IPS-20b (cell line): ENCODE measurements at regions not wholly inside any gene's neighbourhood (a gene's known extent, or its start where the extent isn't known, plus 50 kb on each side); places are given as distances from the start of the nearest gene placed in this dataset.

Experiments
- H3K27ac ChIP-seq: one replicate; pipeline ENCODE4 v1.5.1; 2013; ENCODE audit warnings: low read length
- H3K27me3 ChIP-seq: 2 replicates; pipeline ENCODE4 v1.6.1; 2013; ENCODE audit warnings: mild to moderate bottlenecking, low read length, inconsistent platforms; ENCODE audit not compliant: insufficient read depth
- H3K36me3 ChIP-seq: 2 replicates; pipeline ENCODE4 v1.6.1; 2013; ENCODE audit warnings: low read depth, mild to moderate bottlenecking, inconsistent platforms, low read length, moderate library complexity; ENCODE audit not compliant: insufficient read depth
- H3K4me1 ChIP-seq: 2 replicates; pipeline ENCODE4 v1.6.1; 2013; ENCODE audit warnings: mild to moderate bottlenecking, control low read depth, inconsistent platforms, low read length, moderate library complexity; ENCODE audit not compliant: insufficient read depth
- H3K4me3 ChIP-seq: 2 replicates; pipeline ENCODE4 v1.5.1; 2013; ENCODE audit warnings: mild to moderate bottlenecking, low read length, inconsistent platforms
- H3K9ac ChIP-seq: 2 replicates; pipeline ENCODE4 v1.6.1; 2013; ENCODE audit warnings: low read depth, mild to moderate bottlenecking, inconsistent platforms, low read length, moderate library complexity
- H3K9me3 ChIP-seq: 2 replicates; pipeline ENCODE4 v1.6.1; 2013; ENCODE audit warnings: mild to moderate bottlenecking, low read depth, low read length, inconsistent platforms; ENCODE audit not compliant: insufficient read depth

DNA sequence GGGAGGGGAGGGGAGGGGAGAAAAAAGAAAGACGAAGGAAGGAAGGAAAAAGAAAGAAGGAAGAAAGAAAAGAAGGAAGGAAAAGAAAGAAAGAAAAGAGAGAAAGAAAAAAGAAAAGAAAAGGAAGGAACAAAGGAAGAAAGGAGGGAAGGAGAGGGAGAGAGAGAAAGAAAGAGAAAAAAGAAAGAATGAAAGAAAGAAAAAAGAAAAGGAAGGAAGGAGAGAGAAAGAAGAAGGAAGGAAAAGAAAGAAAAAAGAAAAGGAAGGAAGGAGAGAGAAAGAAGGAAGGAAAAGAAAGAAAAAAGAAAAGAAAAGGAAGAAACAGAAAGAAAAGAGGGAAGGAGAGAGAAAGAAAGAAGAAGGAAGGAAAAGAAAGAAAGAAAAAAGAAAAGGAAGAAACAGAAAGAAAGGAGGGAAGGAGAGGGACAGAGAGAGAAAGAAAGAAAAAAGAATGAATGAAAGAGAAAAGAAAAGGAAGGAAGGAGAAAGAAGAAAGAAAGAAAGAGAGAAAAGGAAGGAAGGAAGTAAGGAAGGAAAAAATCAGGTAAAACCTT lies 225.3 kb downstream of the TPBG start:
- no peak overlapping the region for H3K9ac ChIP-seq
- no peak overlapping the region for H3K27ac ChIP-seq
- H3K27me3 ChIP-seq: no peaks in the 10 kb centered on the region
- no peaks in the 10 kb centered on the region for H3K9me3 ChIP-seq
- H3K36me3 ChIP-seq: no peaks in the 10 kb centered on the region
- H3K4me1 ChIP-seq: peaks cover 5% of the 10 kb centered on the region; the same call in 1 of the 2 replicates
- H3K4me3 ChIP-seq: no peak overlapping the region

GRCh38 chr6:82589509-82590206 lies 226.0 kb downstream of the TPBG start:
- Histone ChIP-seq H3K36me3 (no peaks in the 10 kb centered on the region), H3K27ac (no peak overlapping the region), H3K9ac (no peak overlapping the region), H3K4me1 (peaks cover 3% of the 10 kb centered on the region; the same call in 1 of the 2 replicates), H3K27me3 (no peaks in the 10 kb centered on the region), H3K9me3 (no peaks in the 10 kb centered on the region), H3K4me3 (no peak overlapping the region)

GRCh38 chr6:82597201-82597600 lies 233.6 kb downstream of the TPBG start:
- Histone ChIP-seq H3K9ac (no peak overlapping the region), H3K36me3 (no peaks in the 10 kb centered on the region), H3K4me3 (no peak overlapping the region), H3K4me1 (no peaks in the 10 kb centered on the region; the same call in 1 of the 2 replicates), H3K27me3 (no peaks in the 10 kb centered on the region), H3K9me3 (no peaks in the 10 kb centered on the region), H3K27ac (no peak overlapping the region)

DNA sequence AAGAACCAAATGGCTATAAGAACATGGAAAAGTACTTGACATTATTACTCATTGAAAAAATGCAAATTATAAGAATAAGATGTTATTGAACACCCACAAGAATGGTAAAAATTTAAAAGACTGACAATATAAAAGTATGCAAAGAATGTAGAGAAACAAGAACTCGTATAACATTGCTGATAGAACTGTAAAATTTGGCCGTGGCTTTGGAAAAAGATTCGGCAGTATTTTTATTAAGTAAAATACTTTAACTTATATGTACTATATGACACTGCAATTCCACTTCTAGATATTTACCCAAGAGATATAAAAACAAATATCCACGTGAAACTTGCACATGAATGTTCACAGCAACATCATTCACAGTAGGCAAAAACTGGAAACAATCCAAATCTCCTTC lies 239.2 kb downstream of the TPBG start:
- no peak overlapping the region for H3K9ac ChIP-seq
- H3K9me3 ChIP-seq: no peaks in the 10 kb centered on the region
- no peaks in the 10 kb centered on the region for H3K36me3 ChIP-seq
- no peak overlapping the region for H3K27ac ChIP-seq
- H3K4me1 ChIP-seq: no peaks in the 10 kb centered on the region; the same call in 1 of the 2 replicates
- H3K4me3 ChIP-seq: no peak overlapping the region
- no peaks in the 10 kb centered on the region for H3K27me3 ChIP-seq

- H3K36me3 ChIP-seq: no peaks in the 10 kb centered on the region
- H3K9ac ChIP-seq: no peak overlapping the region
- no peaks in the 10 kb centered on the region for H3K27me3 ChIP-seq
- H3K4me1 ChIP-seq: peaks cover 9% of the 10 kb centered on the region; the same call in 1 of the 2 replicates
- H3K4me3 ChIP-seq: no peak overlapping the region
- no peak overlapping the region for H3K27ac ChIP-seq
- H3K9me3 ChIP-seq: no peaks in the 10 kb centered on the region
Observed at GRCh38 chr6:82603871-82604270, 240.3 kb downstream of the TPBG start.

DNA sequence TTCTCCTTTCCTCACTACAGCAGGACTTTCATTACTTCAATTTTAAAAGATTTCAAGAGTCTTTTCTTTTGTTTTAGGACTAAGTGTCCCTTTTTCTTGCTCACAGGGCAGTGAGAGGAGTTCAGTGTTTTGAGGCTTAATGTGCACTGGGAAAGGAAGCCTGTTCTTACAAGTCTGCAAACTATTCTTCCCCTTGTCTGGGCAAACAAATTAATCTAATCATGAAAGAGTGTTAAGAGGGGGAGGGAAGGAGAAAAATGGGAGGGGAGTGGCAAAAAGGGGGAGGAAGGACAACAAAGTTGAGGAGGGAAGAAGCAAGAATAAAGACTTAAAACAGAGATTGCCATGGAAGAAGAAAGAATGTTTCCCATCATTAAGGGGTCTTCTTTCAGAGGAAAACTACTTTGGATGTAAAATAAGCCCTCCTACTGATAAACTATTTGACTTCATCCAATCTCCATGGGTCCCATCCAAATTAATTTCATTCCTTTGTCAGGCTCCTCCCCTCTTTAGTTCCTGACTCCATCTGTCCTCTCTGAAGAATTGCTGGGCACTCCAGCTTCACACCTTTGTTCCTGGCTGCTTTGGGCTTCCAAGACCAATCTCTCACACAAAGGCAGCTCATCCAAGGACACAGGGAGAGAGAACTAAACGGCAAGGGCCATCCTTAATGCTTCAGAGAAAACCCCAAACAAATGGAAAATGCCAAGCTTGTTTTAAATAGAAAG lies 244.5 kb downstream of the TPBG start:
- no peaks in the 10 kb centered on the region for H3K27me3 ChIP-seq
- no peak overlapping the region; the same call in 1 of the 2 replicates for H3K9ac ChIP-seq
- no peaks in the 10 kb centered on the region for H3K36me3 ChIP-seq
- no peak overlapping the region for H3K27ac ChIP-seq
- H3K4me3 ChIP-seq: no peak overlapping the region
- H3K9me3 ChIP-seq: no peaks in the 10 kb centered on the region
- peaks cover 9% of the 10 kb centered on the region; the same call in 1 of the 2 replicates for H3K4me1 ChIP-seq

GRCh38 chr6:82608781-82609180 lies 245.2 kb downstream of the TPBG start:
- Histone ChIP-seq H3K36me3 (no peaks in the 10 kb centered on the region), H3K27me3 (no peaks in the 10 kb centered on the region), H3K4me1 (peaks cover 9% of the 10 kb centered on the region; the same call in 1 of the 2 replicates), H3K9me3 (no peaks in the 10 kb centered on the region), H3K4me3 (no peak overlapping the region), H3K27ac (no peak overlapping the region), H3K9ac (no peak overlapping the region)

GRCh38 chr6:82611751-82612150 lies 248.1 kb downstream of the TPBG start:
- H3K4me1 ChIP-seq: peaks cover 9% of the 10 kb centered on the region; the same call in 1 of the 2 replicates
- no peak overlapping the region for H3K9ac ChIP-seq
- H3K4me3 ChIP-seq: no peak overlapping the region
- no peak overlapping the region for H3K27ac ChIP-seq
- no peaks in the 10 kb centered on the region for H3K36me3 ChIP-seq
- no peaks in the 10 kb centered on the region for H3K27me3 ChIP-seq
- H3K9me3 ChIP-seq: no peaks in the 10 kb centered on the region

DNA sequence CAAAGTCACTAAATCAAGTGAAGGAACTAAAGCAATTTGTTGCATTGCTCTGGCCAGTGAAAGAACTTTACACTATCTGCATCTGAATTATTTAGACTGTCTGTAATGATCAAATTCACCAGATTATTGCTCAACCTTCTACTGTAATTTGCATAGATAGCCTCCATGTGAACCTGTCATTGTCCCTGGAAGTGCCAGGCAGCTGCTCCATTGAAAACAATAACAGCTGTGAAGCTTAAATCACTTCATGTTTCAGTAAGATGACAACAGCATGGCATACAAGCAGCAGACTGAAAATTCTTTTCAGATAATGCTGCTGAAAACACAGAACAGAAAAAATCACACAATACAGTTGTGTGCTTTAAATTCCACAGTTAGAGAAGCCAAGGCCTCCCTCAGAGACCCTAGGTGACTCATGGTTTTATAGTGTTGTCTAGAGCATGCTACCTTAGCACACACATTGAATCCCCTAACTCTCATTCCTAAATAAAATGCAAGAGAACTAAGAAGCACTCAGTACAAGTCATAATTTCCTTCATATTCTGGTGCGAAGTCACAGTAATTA lies 248.9 kb downstream of the TPBG start:
- H3K4me1 ChIP-seq: peaks cover 9% of the 10 kb centered on the region; the same call in 1 of the 2 replicates
- no peaks in the 10 kb centered on the region for H3K27me3 ChIP-seq
- H3K27ac ChIP-seq: no peak overlapping the region
- H3K9ac ChIP-seq: no peak overlapping the region
- no peak overlapping the region for H3K4me3 ChIP-seq
- H3K36me3 ChIP-seq: no peaks in the 10 kb centered on the region
- no peaks in the 10 kb centered on the region for H3K9me3 ChIP-seq

DNA sequence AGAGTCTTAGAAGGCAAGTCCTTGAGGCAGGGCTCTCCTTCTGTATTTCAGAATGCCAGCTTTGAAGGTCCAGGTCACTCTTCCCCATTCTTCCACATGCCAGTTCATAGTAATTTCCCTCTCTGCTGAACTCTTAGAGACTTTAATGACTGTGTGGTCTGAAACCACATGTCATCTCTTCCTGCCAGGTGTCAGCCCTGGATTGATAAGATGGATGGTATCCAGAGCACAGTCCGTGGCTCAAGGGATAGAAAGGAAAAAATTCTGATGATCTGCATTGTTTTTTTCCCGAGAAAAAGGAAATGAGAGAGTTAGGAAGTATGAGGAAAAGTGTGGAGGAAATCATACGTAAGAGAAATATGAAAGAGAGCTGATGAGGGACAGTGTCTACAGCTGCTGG lies 250.9 kb downstream of the TPBG start:
- H3K4me3 ChIP-seq: no peak overlapping the region
- no peak overlapping the region for H3K27ac ChIP-seq
- H3K27me3 ChIP-seq: no peaks in the 10 kb centered on the region
- H3K4me1 ChIP-seq: no peaks in the 10 kb centered on the region
- no peaks in the 10 kb centered on the region for H3K9me3 ChIP-seq
- no peak overlapping the region for H3K9ac ChIP-seq
- no peaks in the 10 kb centered on the region for H3K36me3 ChIP-seq

DNA sequence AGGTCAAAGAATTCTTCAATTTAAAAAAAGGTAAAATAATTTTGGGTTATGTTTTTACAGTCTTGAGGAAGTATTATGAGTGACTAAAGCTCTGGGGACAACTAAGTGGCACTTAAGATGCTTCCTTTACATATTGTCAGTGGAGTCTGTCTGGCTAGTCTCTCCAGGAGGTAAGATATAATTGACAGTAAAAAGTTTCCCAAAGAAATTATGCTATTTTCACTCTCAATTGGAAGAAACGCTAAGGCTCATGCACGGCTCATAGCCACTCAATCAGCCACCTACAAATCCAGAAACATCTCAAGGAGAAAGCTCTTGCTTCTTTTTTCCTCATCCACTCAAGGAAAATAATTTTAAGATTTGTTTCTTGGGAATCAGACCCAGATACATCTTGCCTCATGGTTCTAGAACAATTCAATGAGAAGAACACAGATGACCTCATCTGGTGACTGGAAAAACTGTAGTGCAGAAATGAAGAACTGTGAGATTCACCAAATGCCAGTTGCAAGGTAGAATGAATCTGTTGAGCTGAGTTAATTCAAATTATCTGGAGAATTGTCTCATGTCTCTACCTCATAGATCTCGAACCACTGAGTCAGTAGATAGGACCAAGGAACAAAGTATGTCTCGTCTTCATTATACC lies 252.9 kb downstream of the TPBG start:
- Histone ChIP-seq H3K27ac (no peak overlapping the region), H3K36me3 (no peaks in the 10 kb centered on the region), H3K4me1 (no peaks in the 10 kb centered on the region), H3K27me3 (no peaks in the 10 kb centered on the region), H3K9ac (no peak overlapping the region), H3K9me3 (no peaks in the 10 kb centered on the region), H3K4me3 (no peak overlapping the region)
